ENCODE measurements at regions not wholly inside any gene's neighbourhood (a gene's known extent, or its start where the extent isn't known, plus 50 kb on each side); places are given as distances from the start of the nearest gene placed in this dataset.

- DNase-seq = peak; percentile 18
These were observed 70.3 kb upstream of the MROH9 start for GRCh38 chr1:170864876-170865538.

- DNase-seq = no peak
These were observed 68.7 kb upstream of the MROH9 start for GRCh38 chr1:170866646-170867045.

GRCh38 chr1:170871868-170872267 is 63.5 kb upstream of the MROH9 start:
- DNase-seq = no peak

GRCh38 chr1:170872663-170873062 is 62.7 kb upstream of the MROH9 start:
- no peak for DNase-seq

- no peak for DNase-seq
These were observed 60.7 kb upstream of the MROH9 start for GRCh38 chr1:170874671-170875070.

- DNase-seq = peak; percentile 26
These were observed 53.8 kb upstream of the MROH9 start for GRCh38 chr1:170881268-170882265.

Measured in femur (tissue), 1 donor.